Sigmoid colon (tissue), 6 donors: ENCODE measurements at regions not wholly inside any gene's neighbourhood (a gene's known extent, or its start where the extent isn't known, plus 50 kb on each side); places are given as distances from the start of the nearest gene placed in this dataset.

Experiments
- DNase-seq: peaks from one replicate; pipeline ENCODE4 v3.0.0-alpha.2; 2019
- H3K27ac ChIP-seq, 4 donors: fragments of 200-600 bp; sonication (generic); one replicate each; pipeline ENCODE4 v1.5.1; 2016 to 2019; ENCODE audit warnings: mild to moderate bottlenecking in 1 of 4
- H3K27me3 ChIP-seq, 3 donors: fragments of 200-600 bp; sonication (generic); one replicate each; pipeline ENCODE4 v1.5.1; 2019; ENCODE audit warnings: mild to moderate bottlenecking in 1 of 3
- H3K36me3 ChIP-seq, 4 donors: fragments of 200-600 bp; sonication (generic); one replicate each; pipeline ENCODE4 v1.5.1; 2016 to 2019
- H3K4me1 ChIP-seq, 4 donors: fragments of 200-600 bp; sonication (generic); one replicate each; pipeline ENCODE4 v1.5.1; 2017 to 2019
- H3K4me3 ChIP-seq, 4 donors: fragments of 200-600 bp; sonication (generic); one replicate each; pipeline ENCODE4 v1.5.1; 2017 to 2019; ENCODE audit warnings: mild to moderate bottlenecking in 2 of 4, moderate library complexity in 1 of 4
- H3K9me3 ChIP-seq, 4 donors: fragments of 200-600 bp in 3 of 4; sonication (generic) in 3 of 4; one replicate each; pipeline versions ENCODE4 v1.5.1 to v1.6.1; 2013 to 2019
- CTCF ChIP-seq, 4 experiments: fragments of 450-650 bp in 3 of 4; fragments of 200-600 bp in 1 of 4; IDR thresholded peaks; one replicate each; pipeline ENCODE4 v1.5.1; 2016 to 2019; ENCODE audit warnings: antibody characterized with exemption in 4 of 4, mild to moderate bottlenecking in 3 of 4, moderate library complexity in 2 of 4
- EP300 ChIP-seq, 4 donors: sonication (generic); formaldehyde crosslinking; IDR thresholded peaks; one replicate each; pipeline ENCODE4 v1.6.1; 2017; ENCODE audit warnings: antibody characterized with exemption in 4 of 4
- POLR2A ChIP-seq, 2 donors: fragments of 450-650 bp; IDR thresholded peaks; one replicate each; pipeline ENCODE4 v1.6.1; 2016; ENCODE audit warnings: antibody characterized with exemption in 2 of 2, mild to moderate bottlenecking in 2 of 2, moderate library complexity in 2 of 2
- POLR2AphosphoS5 ChIP-seq, 4 donors: sonication (generic); formaldehyde crosslinking; IDR thresholded peaks; one replicate each; pipeline ENCODE4 v1.6.1; 2017; ENCODE audit warnings: antibody characterized with exemption in 4 of 4
- WGBS, 2 donors: extraction: QIAGEN DNeasy Blood & Tissue Kit; methylation state at CpG; one replicate each; pipeline ENCODE4 v1.1.7; 2013; 5-methylcytosine and 5-hydroxymethylcytosine counted together
- intact Hi-C: fragments of 100-400 bp; cut with DNase I; formaldehyde crosslinking; loops from one replicate; pipeline ENCODE4 v1.15.1; 2023
- donor health status: healthy with polysubstance abuse.
- donor health status: healthy.

DNA sequence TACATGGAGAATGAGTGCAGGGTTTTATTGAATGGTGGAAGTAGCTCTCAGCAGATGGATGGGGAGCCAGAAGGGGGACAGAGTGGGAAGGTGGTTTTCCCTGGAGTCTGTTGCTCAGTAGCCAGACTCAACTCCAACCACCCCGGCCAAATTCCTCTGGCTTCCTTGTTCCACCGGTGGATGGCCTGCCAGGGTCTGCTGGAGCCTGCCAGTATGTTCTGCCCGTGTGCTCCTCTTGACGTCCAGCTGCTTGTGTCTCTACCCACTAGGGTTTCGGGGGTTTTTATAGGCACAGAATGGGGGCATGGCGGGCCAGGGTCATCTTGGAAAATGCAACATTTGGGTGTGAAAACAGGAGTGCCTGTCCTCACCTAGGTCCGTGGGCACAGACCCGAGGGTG is 51.4 kb upstream of the KLF9 start:
- no peak for TF ChIP-seq EP300 (IDR thresholded peaks at IDR 0.05)
- TF ChIP-seq POLR2A (IDR thresholded peaks at IDR 0.05), result no peak
- TF ChIP-seq CTCF (IDR thresholded peaks at IDR 0.05), result no peak
- TF ChIP-seq POLR2AphosphoS5 (IDR thresholded peaks at IDR 0.05), result no peak
- H3K27ac ChIP-seq, result no peak overlapping the region
- intact Hi-C loops, result no loop called here
- no peaks in the 10 kb centered on the region for H3K27me3 ChIP-seq
- H3K4me3 ChIP-seq, result no peak overlapping the region
- WGBS, 2 donors, result 87 to 93% methylated on average over 8 of the region's 8 CpGs
- DNase-seq, result no peak
- H3K4me1 ChIP-seq, result peaks cover 0 to 30% (median 22%) of the 10 kb centered on the region in 4 donors
- no peaks in the 10 kb centered on the region for H3K36me3 ChIP-seq
- no peaks in the 10 kb centered on the region for H3K9me3 ChIP-seq

- H3K4me3 ChIP-seq, result no peak overlapping the region
- no peaks in the 10 kb centered on the region for H3K9me3 ChIP-seq
- H3K36me3 ChIP-seq, result no peaks in the 10 kb centered on the region
- intact Hi-C loops, result no loop called here
- no peak for DNase-seq
- no peaks in the 10 kb centered on the region for H3K27me3 ChIP-seq
- peaks cover 0 to 25% (median 17%) of the 10 kb centered on the region in 4 donors for H3K4me1 ChIP-seq
- no peak for TF ChIP-seq POLR2AphosphoS5 (IDR thresholded peaks at IDR 0.05)
- no peak for TF ChIP-seq EP300 (IDR thresholded peaks at IDR 0.05)
- no peak for TF ChIP-seq POLR2A (IDR thresholded peaks at IDR 0.05)
- TF ChIP-seq CTCF (IDR thresholded peaks at IDR 0.05), result no peak
- no peak overlapping the region for H3K27ac ChIP-seq
- WGBS, 2 donors, result 88 to 91% methylated on average over 6 of the region's 6 CpGs
Measured at GRCh38 chr9:70465398-70465797, 50.9 kb upstream of the KLF9 start.
